HCEC 1CT (cell line): ENCODE measurements at regions not wholly inside any gene's neighbourhood (a gene's known extent, or its start where the extent isn't known, plus 50 kb on each side); places are given as distances from the start of the nearest gene placed in this dataset.
A peak's percentile ranks its signal among the peaks of the same experiment; 100 is the strongest.

Experiments
- DNase-seq: peaks from one replicate; pipeline ENCODE4 v3.0.0-alpha.2; 2017

GRCh38 chr2:23237147-23237546, 147.8 kb upstream of the KLHL29 start:
- no peak for DNase-seq

GRCh38 chr2:23238011-23238657, 146.8 kb upstream of the KLHL29 start:
- DNase-seq: no peak

GRCh38 chr2:23239374-23239773, 145.6 kb upstream of the KLHL29 start:
- DNase-seq: no peak

GRCh38 chr2:23241121-23241520, 143.9 kb upstream of the KLHL29 start:
- no peak for DNase-seq

- no peak for DNase-seq
Observed at GRCh38 chr2:23241611-23242245, 143.3 kb upstream of the KLHL29 start.

GRCh38 chr2:23243073-23243659, 141.8 kb upstream of the KLHL29 start:
- DNase-seq: no peak

- DNase-seq: no peak
Observed at GRCh38 chr2:23244617-23245016, 140.4 kb upstream of the KLHL29 start.

GRCh38 chr2:23246992-23247683, 137.8 kb upstream of the KLHL29 start:
- DNase-seq: no peak

GRCh38 chr2:23248667-23249066, 136.3 kb upstream of the KLHL29 start:
- no peak for DNase-seq

GRCh38 chr2:23249348-23249747, 135.6 kb upstream of the KLHL29 start:
- DNase-seq: no peak

- DNase-seq: no peak
Observed at GRCh38 chr2:23250371-23250770, 134.6 kb upstream of the KLHL29 start.

GRCh38 chr2:23256643-23257042, 128.3 kb upstream of the KLHL29 start:
- DNase-seq: no peak

GRCh38 chr2:23260621-23261020, 124.4 kb upstream of the KLHL29 start:
- DNase-seq: no peak

- DNase-seq: no peak
Observed at GRCh38 chr2:23268467-23269263, 116.3 kb upstream of the KLHL29 start.

GRCh38 chr2:23269747-23270146, 115.2 kb upstream of the KLHL29 start:
- no peak for DNase-seq

- no peak for DNase-seq
Observed at GRCh38 chr2:23270810-23271209, 114.2 kb upstream of the KLHL29 start.

GRCh38 chr2:23271230-23271629, 113.7 kb upstream of the KLHL29 start:
- no peak for DNase-seq

GRCh38 chr2:23273786-23274185, 111.2 kb upstream of the KLHL29 start:
- peak; percentile 44 for DNase-seq

- no peak for DNase-seq
Observed at GRCh38 chr2:23280401-23280800, 104.6 kb upstream of the KLHL29 start.

GRCh38 chr2:23283653-23284052, 101.3 kb upstream of the KLHL29 start:
- peak; percentile 42 for DNase-seq

- no peak for DNase-seq
Observed at GRCh38 chr2:23285091-23285800, 99.7 kb upstream of the KLHL29 start.

GRCh38 chr2:23286031-23286757, 98.8 kb upstream of the KLHL29 start:
- DNase-seq: no peak
